Osteoblast (primary cell): ENCODE measurements at regions not wholly inside any gene's neighbourhood (a gene's known extent, or its start where the extent isn't known, plus 50 kb on each side); places are given as distances from the start of the nearest gene placed in this dataset.

Experiments
- DNase-seq: peaks from one replicate; pipeline ENCODE4 v3.0.0; 2011; ENCODE audit warnings: low spot score, mixed read lengths; ENCODE audit not compliant: insufficient read length; ENCODE audit errors: missing footprints
- H2AFZ ChIP-seq: 2 replicates; pipeline ENCODE4 v1.6.0; 2011; ENCODE audit warnings: mild to moderate bottlenecking, low read length
- H3K27ac ChIP-seq: 2 replicates; pipeline ENCODE4 v1.5.1; 2011; ENCODE audit warnings: mild to moderate bottlenecking, low read depth, low read length, moderate library complexity
- H3K27me3 ChIP-seq: 2 replicates; pipeline ENCODE4 v1.6.0; 2012; ENCODE audit warnings: mild to moderate bottlenecking, control low read depth, inconsistent platforms, low read length, moderate library complexity; ENCODE audit not compliant: insufficient read depth
- H3K36me3 ChIP-seq: 2 replicates; pipeline ENCODE4 v1.5.1; 2011; ENCODE audit warnings: mild to moderate bottlenecking, low read length, control low read depth, moderate library complexity; ENCODE audit not compliant: insufficient read depth
- H3K4me1 ChIP-seq: 2 replicates; pipeline ENCODE4 v1.5.1; 2011; ENCODE audit warnings: mild to moderate bottlenecking, low read length, control low read depth, moderate library complexity; ENCODE audit not compliant: insufficient read depth
- H3K4me2 ChIP-seq: 2 replicates; pipeline ENCODE4 v1.6.0; 2011; ENCODE audit warnings: mild to moderate bottlenecking, low read length; ENCODE audit not compliant: insufficient read depth
- H3K4me3 ChIP-seq: fragments of 200-600 bp; sonication (generic); 3 replicates; pipeline ENCODE4 v1.5.1; 2012; ENCODE audit warnings: mild to moderate bottlenecking, low read length, inconsistent platforms; ENCODE audit not compliant: insufficient read depth
- H3K79me2 ChIP-seq: 2 replicates; pipeline ENCODE4 v1.6.0; 2012; ENCODE audit warnings: mild to moderate bottlenecking, low read length, control low read depth, inconsistent platforms; ENCODE audit not compliant: insufficient read depth
- H3K9me3 ChIP-seq: 2 replicates; pipeline ENCODE4 v1.5.1; 2011; ENCODE audit warnings: low read depth, low read length, control low read depth
- H4K20me1 ChIP-seq: 2 replicates; pipeline ENCODE4 v1.6.0; 2012; ENCODE audit warnings: mild to moderate bottlenecking, low read length, control low read depth; ENCODE audit not compliant: insufficient read depth
- CTCF ChIP-seq: IDR thresholded peaks from 2 replicates; pipeline ENCODE4 v1.5.1; 2011; ENCODE audit warnings: mild to moderate bottlenecking, low read depth, low read length, moderate library complexity; ENCODE audit errors: extremely low read depth

- no peak for DNase-seq
- H4K20me1 ChIP-seq, result no peaks in the 10 kb centered on the region
Observed at GRCh38 chr12:90816353-90817089, 138.5 kb downstream of the CCER1 start.

GRCh38 chr12:90809940-90810339 lies 145.0 kb downstream of the CCER1 start:
- Histone ChIP-seq H3K4me2 (no peak overlapping the region), H3K79me2 (no peaks in the 10 kb centered on the region)
- TF ChIP-seq CTCF, result no peak

More at GRCh38 chr12:90816353-90817089, 138.5 kb downstream of the CCER1 start:
- Histone ChIP-seq H3K79me2 (no peaks in the 10 kb centered on the region), H3K4me2 (no peak overlapping the region), H3K9me3 (no peaks in the 10 kb centered on the region), H3K27me3 (no peaks in the 10 kb centered on the region), H2AFZ (no peak overlapping the region), H3K4me3 (no peak overlapping the region), H3K4me1 (peaks cover 12% of the 10 kb centered on the region), H3K36me3 (no peaks in the 10 kb centered on the region), H3K27ac (peak overlapping the region; percentile 7)
- no peak for TF ChIP-seq CTCF

GRCh38 chr12:90808568-90808967 lies 146.4 kb downstream of the CCER1 start:
- no peak for TF ChIP-seq CTCF
- Histone ChIP-seq H3K36me3 (no peaks in the 10 kb centered on the region), H3K4me2 (no peak overlapping the region), H4K20me1 (no peaks in the 10 kb centered on the region), H3K27me3 (no peaks in the 10 kb centered on the region), H3K9me3 (no peaks in the 10 kb centered on the region), H3K4me3 (no peak overlapping the region), H3K79me2 (no peaks in the 10 kb centered on the region), H2AFZ (no peak overlapping the region), H3K27ac (no peak overlapping the region), H3K4me1 (no peaks in the 10 kb centered on the region)
- DNase-seq, result no peak

More at GRCh38 chr12:90809940-90810339, 145.0 kb downstream of the CCER1 start:
- H3K27me3 ChIP-seq, result no peaks in the 10 kb centered on the region
- DNase-seq, result no peak
- no peak overlapping the region for H2AFZ ChIP-seq
- no peaks in the 10 kb centered on the region for H4K20me1 ChIP-seq
- no peak overlapping the region for H3K27ac ChIP-seq
- H3K4me3 ChIP-seq, result no peak overlapping the region
- H3K36me3 ChIP-seq, result no peaks in the 10 kb centered on the region
- H3K9me3 ChIP-seq, result no peaks in the 10 kb centered on the region
- no peaks in the 10 kb centered on the region for H3K4me1 ChIP-seq

- peaks cover 3% of the 10 kb centered on the region for H3K4me1 ChIP-seq
- H3K4me3 ChIP-seq, result no peak overlapping the region
- no peak for DNase-seq
- no peak for TF ChIP-seq CTCF
- no peak overlapping the region for H2AFZ ChIP-seq
- no peak overlapping the region for H3K27ac ChIP-seq
- H3K79me2 ChIP-seq, result no peaks in the 10 kb centered on the region
- no peaks in the 10 kb centered on the region for H3K27me3 ChIP-seq
- no peaks in the 10 kb centered on the region for H3K9me3 ChIP-seq
- H4K20me1 ChIP-seq, result no peaks in the 10 kb centered on the region
- no peaks in the 10 kb centered on the region for H3K36me3 ChIP-seq
- no peak overlapping the region for H3K4me2 ChIP-seq
Observed at GRCh38 chr12:90802727-90803126, 152.2 kb downstream of the CCER1 start.
